Common myeloid progenitor, CD34-positive (primary cell): ENCODE measurements at regions not wholly inside any gene's neighbourhood (a gene's known extent, or its start where the extent isn't known, plus 50 kb on each side); places are given as distances from the start of the nearest gene placed in this dataset.

Source experiments
- CTCF ChIA-PET: fragments of 350-600 bp; sonication (Branson Sonifier 250); formaldehyde crosslinking; loops from one replicate; lab custom pipeline; 2021; ENCODE audit warnings: antibody characterized with exemption; lab: Charles Lee
- POLR2A ChIA-PET: fragments of 350-600 bp; sonication (Branson Sonifier 250); formaldehyde crosslinking; loops from one replicate; lab custom pipeline; 2021; ENCODE audit warnings: antibody characterized with exemption; lab: Charles Lee
- DNase-seq, 3 donors: peaks; one replicate each; pipeline versions ENCODE4 v3.0.0 to v3.0.0-alpha.2; 2013
- H3K27ac ChIP-seq, 2 experiments: 1 replicate in 1 of 2; 2 replicates in 1 of 2; pipeline ENCODE4 v1.7.0; 2013; ENCODE audit warnings: inconsistent platforms in 2 of 2, low read length in 2 of 2, mild to moderate bottlenecking in 2 of 2, low read depth in 1 of 2, moderate library complexity in 1 of 2; ENCODE audit not compliant: severe bottlenecking in 2 of 2, insufficient read depth in 1 of 2, poor library complexity in 1 of 2
- H3K27me3 ChIP-seq, 5 experiments: replicated peaks in 2 of 5; 1 replicate in 3 of 5; 2 replicates in 2 of 5; pipeline versions ENCODE4 v1.6.1 to v1.7.0; 2013; ENCODE audit warnings: low read length in 4 of 5, mild to moderate bottlenecking in 2 of 5, moderate library complexity in 2 of 5, inconsistent platforms in 1 of 5; ENCODE audit not compliant: insufficient read depth in 5 of 5, control insufficient read depth in 4 of 5
- H3K36me3 ChIP-seq, 4 experiments: 1 replicate in 2 of 4; 2 replicates in 2 of 4; pipeline versions ENCODE4 v1.6.1 to v1.7.0; 2013; ENCODE audit warnings: low read length in 3 of 4, control low read depth in 1 of 4, mild to moderate bottlenecking in 1 of 4; ENCODE audit not compliant: control insufficient read depth in 4 of 4, insufficient read depth in 4 of 4
- H3K4me1 ChIP-seq, 4 experiments: 1 replicate in 3 of 4; 2 replicates in 1 of 4; pipeline versions ENCODE4 v1.6.1 to v1.7.1; 2013; ENCODE audit warnings: low read length in 3 of 4, mild to moderate bottlenecking in 3 of 4, control low read depth in 1 of 4, inconsistent platforms in 1 of 4, moderate library complexity in 1 of 4; ENCODE audit not compliant: control insufficient read depth in 4 of 4, insufficient read depth in 4 of 4; ENCODE audit errors: control extremely low read depth in 1 of 4
- H3K4me3 ChIP-seq, 7 experiments: 1 replicate in 4 of 7; 2 replicates in 3 of 7; pipeline versions ENCODE4 v1.5.1 to v1.7.0; 2013; ENCODE audit warnings: mild to moderate bottlenecking in 7 of 7, low read length in 6 of 7, moderate library complexity in 6 of 7, inconsistent platforms in 2 of 7, low read depth in 2 of 7, control low read depth in 1 of 7; ENCODE audit not compliant: insufficient read depth in 4 of 7, control insufficient read depth in 1 of 7; ENCODE audit errors: extremely low read depth in 1 of 7
- H3K9me3 ChIP-seq, 5 experiments: 1 replicate in 4 of 5; 2 replicates in 1 of 5; pipeline versions ENCODE4 v1.6.1 to v1.7.1; 2013; ENCODE audit warnings: low read length in 4 of 5, mild to moderate bottlenecking in 2 of 5, inconsistent platforms in 1 of 5, low read depth in 1 of 5, moderate library complexity in 1 of 5; ENCODE audit not compliant: control insufficient read depth in 4 of 5, insufficient read depth in 2 of 5; ENCODE audit errors: control extremely low read depth in 1 of 5
- WGBS: methylation state at CpG from one replicate; pipeline ENCODE4 v1.1.5; 2013; ENCODE audit not compliant: insufficient coverage; 5-methylcytosine and 5-hydroxymethylcytosine counted together

DNA sequence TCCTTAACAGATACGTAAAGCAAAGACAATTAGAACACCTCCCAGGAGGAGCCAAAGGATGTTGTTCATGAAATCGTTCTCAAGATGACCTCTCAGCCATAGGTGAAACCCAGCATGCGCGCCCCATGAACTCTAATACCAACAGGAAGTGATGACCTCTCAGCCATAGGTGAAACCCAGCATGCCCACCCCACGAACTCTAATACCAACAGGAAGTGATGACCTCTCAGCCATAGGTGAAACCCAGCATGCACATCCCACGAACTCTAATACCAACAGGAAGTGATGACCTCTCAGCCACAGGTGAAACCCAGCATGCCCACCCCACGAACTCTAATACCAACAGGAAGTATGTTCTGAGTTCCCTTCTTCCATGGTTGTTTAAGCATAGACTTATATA is 205.2 kb upstream of the ADARB2 start:
- Histone ChIP-seq H3K27me3 (no peaks in the 10 kb centered on the region), H3K4me1 (peaks cover 12 to 27% (median 19%) of the 10 kb centered on the region in 4 experiments), H3K27ac (no peak overlapping the region), H3K4me3 (no peak overlapping the region), H3K9me3 (no peaks in the 10 kb centered on the region), H3K36me3 (no peaks in the 10 kb centered on the region)
- ChIA-PET CTCF (interaction anchor here (1.1 kb wide), 1 partner anchor 12 kb away, joined by 3 read pairs; no protein-coding TSS in a partner anchor), POLR2A (no interaction called here)
- WGBS = 86% methylated on average over 4 of the region's 7 CpGs
- DNase-seq = no peak

DNA sequence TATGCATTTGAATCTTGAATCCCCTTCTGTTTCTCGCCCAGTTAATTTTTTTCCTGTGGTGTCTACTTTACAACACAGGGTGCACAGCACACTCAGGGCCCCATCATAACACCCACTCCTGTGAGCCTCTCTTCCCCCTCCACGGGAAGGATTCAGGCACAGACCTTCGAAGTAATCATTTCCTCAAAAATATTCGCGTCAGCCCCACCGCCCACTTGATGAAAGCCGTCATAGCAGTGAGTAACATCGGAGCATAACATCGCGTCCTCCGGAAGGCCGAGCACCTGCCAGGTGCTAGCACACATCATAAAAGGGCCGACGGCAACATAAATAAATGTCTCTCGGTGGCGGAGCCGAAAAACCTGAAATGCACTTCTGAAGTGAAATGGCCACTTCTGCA is 201.7 kb upstream of the ADARB2 start:
- 47% methylated on average over 17 of the region's 17 CpGs for WGBS
- Histone ChIP-seq H3K4me3 (peak overlapping the region in 6 of 7 experiments; percentile 8 to 54 (median 26)), H3K27ac (peak overlapping the region; percentile 40 to 59), H3K4me1 (peaks cover 15 to 31% (median 20%) of the 10 kb centered on the region in 4 experiments), H3K9me3 (no peaks in the 10 kb centered on the region), H3K27me3 (no peaks in the 10 kb centered on the region), H3K36me3 (no peaks in the 10 kb centered on the region)
- ChIA-PET CTCF (interaction anchor here (1.2 kb wide), 1 partner anchor 11 kb away, joined by 3 read pairs; no protein-coding TSS in a partner anchor), POLR2A (no interaction called here)
- peak; percentile 66 to 89 (median 84) for DNase-seq

GRCh38 chr10:1938317-1938716 is 201.0 kb upstream of the ADARB2 start:
- ChIA-PET CTCF (no interaction called here), POLR2A (no interaction called here)
- Histone ChIP-seq H3K27ac (peak overlapping the region; percentile 40 to 59), H3K9me3 (no peaks in the 10 kb centered on the region), H3K4me1 (peaks cover 16 to 33% (median 21%) of the 10 kb centered on the region in 4 experiments), H3K27me3 (no peaks in the 10 kb centered on the region), H3K36me3 (no peaks in the 10 kb centered on the region), H3K4me3 (peak overlapping the region in 5 of 7 experiments; percentile 8 to 54 (median 27))
- DNase-seq = peak; percentile 87 to 96 (median 95)
- WGBS = 6% methylated on average over 4 of the region's 7 CpGs

DNA sequence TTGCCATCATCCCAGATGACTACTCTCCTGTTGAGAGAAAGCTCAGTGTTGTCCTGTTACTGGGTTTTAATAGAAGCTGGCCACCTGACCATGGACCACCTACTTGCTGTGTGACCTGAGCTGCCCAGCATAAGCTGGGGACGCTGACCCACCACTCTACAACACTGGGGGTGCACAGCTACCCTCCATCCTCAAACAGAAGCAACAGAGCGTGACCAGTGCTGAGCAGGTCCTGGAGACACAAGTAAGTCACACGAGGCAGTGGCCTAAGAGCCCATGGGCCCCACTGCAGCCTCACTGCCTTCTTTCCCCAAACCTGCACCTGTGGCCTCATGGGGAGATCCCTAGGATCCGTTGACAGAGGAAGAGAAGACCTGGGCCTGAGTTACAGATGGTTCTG is 198.6 kb upstream of the ADARB2 start:
- DNase-seq = no peak
- H3K36me3 ChIP-seq = no peaks in the 10 kb centered on the region
- H3K9me3 ChIP-seq = no peaks in the 10 kb centered on the region
- no peak overlapping the region for H3K27ac ChIP-seq
- WGBS = 89% methylated on average over 3 of the region's 4 CpGs
- no peaks in the 10 kb centered on the region for H3K27me3 ChIP-seq
- peaks cover 16 to 45% (median 28%) of the 10 kb centered on the region in 4 experiments for H3K4me1 ChIP-seq
- no peak overlapping the region for H3K4me3 ChIP-seq
- POLR2A ChIA-PET = no interaction called here
- CTCF ChIA-PET = no interaction called here

DNA sequence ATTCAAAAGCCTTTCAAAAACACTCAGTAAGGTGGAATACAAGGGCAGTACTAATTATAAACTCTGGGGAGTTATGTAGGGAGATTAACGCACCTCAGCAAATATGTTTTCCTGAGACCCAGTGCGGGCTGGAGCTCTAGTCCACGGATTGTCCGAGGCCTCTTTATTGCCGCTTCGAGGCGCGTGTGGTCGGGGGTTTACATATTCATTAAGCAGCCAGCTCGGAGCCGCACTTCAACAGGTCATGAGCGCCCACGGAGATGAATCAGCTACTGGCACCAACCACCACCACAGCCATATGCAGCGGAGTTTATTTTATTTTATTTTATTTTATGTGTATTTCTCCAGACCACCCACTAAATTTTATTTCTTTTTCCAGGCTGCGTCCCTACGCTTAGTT is 195.9 kb upstream of the ADARB2 start:
- Histone ChIP-seq H3K9me3 (no peaks in the 10 kb centered on the region), H3K4me1 (peaks cover 5 to 34% (median 18%) of the 10 kb centered on the region in 4 experiments), H3K27ac (no peak overlapping the region), H3K36me3 (no peaks in the 10 kb centered on the region), H3K27me3 (no peaks in the 10 kb centered on the region), H3K4me3 (peak overlapping the region in 2 of 7 experiments; percentile 40 to 64)
- peak in 2 of 3 donors; percentile 37 to 53 for DNase-seq
- ChIA-PET POLR2A (no interaction called here), CTCF (interaction anchor here (1.0 kb wide), 1 partner anchor 10 kb away, joined by 3 read pairs; no protein-coding TSS in a partner anchor)
- 95% methylated on average over 10 of the region's 16 CpGs for WGBS

DNA sequence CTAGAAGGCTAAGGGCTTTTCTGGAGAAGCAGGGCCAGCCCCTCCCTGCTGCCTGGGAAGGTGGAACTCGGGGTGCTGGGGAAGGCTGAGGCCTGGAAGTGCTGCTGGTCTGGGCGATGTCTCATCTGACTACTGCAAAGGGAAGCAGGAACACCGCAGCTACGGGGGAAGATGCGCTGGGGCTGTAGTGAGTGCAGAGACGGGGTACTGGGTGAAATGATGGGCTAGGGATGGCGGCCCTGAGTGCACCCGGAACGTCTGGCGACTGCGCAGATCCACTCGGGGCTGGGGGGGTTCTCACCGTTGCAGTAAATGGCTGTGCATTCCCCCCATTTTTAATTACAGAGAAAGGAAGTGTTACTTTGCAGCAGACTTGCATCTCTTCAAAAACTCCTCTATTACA is 195.4 kb upstream of the ADARB2 start:
- no peaks in the 10 kb centered on the region for H3K36me3 ChIP-seq
- DNase-seq = peak in 2 of 3 donors; percentile 36 to 46
- H3K27ac ChIP-seq = no peak overlapping the region
- ChIA-PET CTCF (no interaction called here), POLR2A (no interaction called here)
- no peaks in the 10 kb centered on the region for H3K27me3 ChIP-seq
- WGBS = 36% methylated on average over 12 of the region's 13 CpGs
- H3K9me3 ChIP-seq = no peaks in the 10 kb centered on the region
- H3K4me1 ChIP-seq = peaks cover 3 to 29% (median 18%) of the 10 kb centered on the region in 4 experiments
- H3K4me3 ChIP-seq = peak overlapping the region in 3 of 7 experiments; percentile 40 to 64 (median 48)

DNA sequence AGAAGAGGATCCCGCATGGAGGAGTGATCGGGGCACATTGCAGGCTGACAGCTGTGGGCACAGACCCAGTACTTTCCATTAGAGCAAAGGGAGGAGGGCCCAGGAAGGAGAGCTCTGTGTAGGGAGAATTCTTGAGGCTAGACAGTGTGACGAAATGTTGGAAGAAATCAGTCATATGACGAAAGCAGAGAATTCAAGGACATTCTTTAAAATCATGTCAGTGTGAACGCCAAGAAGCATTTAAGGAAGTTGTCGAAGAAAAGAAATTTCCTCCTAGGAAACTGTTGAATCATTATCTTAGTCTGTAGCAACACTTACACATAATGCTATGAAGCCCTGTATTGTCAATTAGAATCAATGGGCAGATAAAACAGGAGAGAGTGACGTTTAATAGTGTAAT is 191.3 kb upstream of the ADARB2 start:
- Histone ChIP-seq H3K27me3 (no peaks in the 10 kb centered on the region), H3K36me3 (no peaks in the 10 kb centered on the region), H3K4me3 (no peak overlapping the region), H3K27ac (no peak overlapping the region), H3K9me3 (no peaks in the 10 kb centered on the region), H3K4me1 (peaks cover 0 to 22% (median 15%) of the 10 kb centered on the region in 4 experiments)
- ChIA-PET CTCF (no interaction called here), POLR2A (no interaction called here)
- 42% methylated on average over 5 of the region's 7 CpGs for WGBS
- peak in 2 of 3 donors; percentile 47 to 51 for DNase-seq
